HUES48 (cell line): ENCODE measurements at regions not wholly inside any gene's neighbourhood (a gene's known extent, or its start where the extent isn't known, plus 50 kb on each side); places are given as distances from the start of the nearest gene placed in this dataset.

ENCODE experiments used
- H3K27ac ChIP-seq: one replicate; pipeline ENCODE4 v1.7.0; 2013; ENCODE audit warnings: low read depth, low read length, inconsistent platforms
- H3K27me3 ChIP-seq: 2 replicates; pipeline ENCODE4 v1.6.1; 2013; ENCODE audit warnings: mild to moderate bottlenecking, low read length; ENCODE audit not compliant: control insufficient read depth, insufficient read depth
- H3K36me3 ChIP-seq: 2 replicates; pipeline ENCODE4 v1.6.1; 2013; ENCODE audit warnings: low read length; ENCODE audit not compliant: control insufficient read depth, insufficient read depth
- H3K4me1 ChIP-seq: 2 replicates; pipeline ENCODE4 v1.6.1; 2013; ENCODE audit warnings: mild to moderate bottlenecking, low read length; ENCODE audit not compliant: control insufficient read depth, insufficient read depth
- H3K4me3 ChIP-seq: 2 replicates; pipeline ENCODE4 v1.5.1; 2013; ENCODE audit warnings: mild to moderate bottlenecking, low read depth, low read length
- H3K9ac ChIP-seq: 2 replicates; pipeline ENCODE4 v1.6.1; 2013; ENCODE audit warnings: mild to moderate bottlenecking, low read depth, low read length, moderate library complexity
- H3K9me3 ChIP-seq: 2 replicates; pipeline ENCODE4 v1.6.1; 2013; ENCODE audit warnings: low read length; ENCODE audit not compliant: control insufficient read depth, insufficient read depth

DNA sequence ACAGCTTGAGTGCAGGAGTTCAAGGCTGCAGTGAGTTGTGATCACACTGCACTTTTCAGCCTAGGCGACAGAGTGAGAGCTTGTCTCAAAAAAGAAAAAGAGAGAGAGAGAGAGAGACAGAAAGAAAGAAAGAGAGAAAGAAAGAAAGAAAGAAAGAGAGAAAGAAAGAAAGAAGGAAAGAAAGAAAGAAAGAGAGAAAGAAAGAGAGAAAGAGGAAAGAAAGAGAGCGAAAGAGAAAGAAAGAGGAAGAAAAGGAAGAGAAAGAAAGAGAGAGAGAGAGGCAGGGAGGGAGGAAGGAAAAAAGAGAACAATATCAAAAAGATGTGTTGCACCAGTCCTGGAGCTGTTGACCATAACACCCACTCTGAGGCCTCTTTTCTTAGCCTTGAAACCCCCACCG is 89.8 kb upstream of the MBOAT2 start:
- Histone ChIP-seq H3K9ac (no peak overlapping the region), H3K36me3 (no peaks in the 10 kb centered on the region), H3K27ac (no peak overlapping the region), H3K4me3 (no peak overlapping the region), H3K4me1 (peaks cover 6% of the 10 kb centered on the region; the same call in 1 of the 2 replicates), H3K27me3 (no peaks in the 10 kb centered on the region; the same call in 1 of the 2 replicates), H3K9me3 (no peaks in the 10 kb centered on the region)

DNA sequence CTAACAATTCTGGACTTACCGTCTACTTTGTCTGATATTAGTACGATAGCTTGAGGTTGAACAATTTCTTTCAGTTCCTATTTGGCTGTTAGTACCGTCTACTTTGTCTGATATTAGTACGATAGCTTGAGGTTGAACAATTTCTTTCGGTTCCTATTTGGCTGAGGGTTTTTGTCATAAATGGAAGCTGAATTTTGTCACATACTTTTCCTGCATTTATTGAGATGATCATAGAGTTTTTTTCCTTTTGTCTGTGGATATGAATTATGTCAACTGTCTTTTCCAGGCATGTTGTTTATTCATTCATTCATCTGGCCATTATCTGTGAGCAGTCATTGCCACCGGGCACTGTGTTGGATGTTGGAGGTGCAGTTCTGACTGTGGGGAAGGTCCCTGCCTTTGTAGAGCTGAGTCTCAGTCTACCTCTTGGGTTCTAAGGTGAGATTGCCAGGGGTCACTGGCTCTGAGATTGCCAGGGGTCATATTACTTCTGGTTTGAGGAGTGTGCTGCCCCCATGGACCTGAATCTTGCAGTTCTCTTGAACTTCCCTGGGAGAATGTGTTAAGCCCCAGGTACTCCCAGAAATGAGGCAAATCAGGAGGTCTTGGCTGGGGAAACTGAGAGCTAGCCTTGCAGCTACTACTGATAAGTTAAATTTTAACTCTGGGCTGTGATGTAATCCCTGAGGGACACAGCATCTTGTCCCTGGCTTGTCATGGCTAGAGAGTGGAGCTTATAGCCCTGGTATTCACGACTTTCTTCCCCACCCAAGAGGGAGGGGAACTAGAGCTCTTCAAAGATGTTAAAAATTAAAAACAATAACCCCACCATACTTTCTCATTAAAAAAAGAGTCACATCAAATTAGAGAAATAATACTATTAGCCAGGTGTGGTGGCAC is 89.1 kb upstream of the MBOAT2 start:
- no peaks in the 10 kb centered on the region for H3K9me3 ChIP-seq
- H3K27me3 ChIP-seq: no peaks in the 10 kb centered on the region; the same call in 1 of the 2 replicates
- H3K4me3 ChIP-seq: no peak overlapping the region
- no peak overlapping the region for H3K27ac ChIP-seq
- H3K9ac ChIP-seq: no peak overlapping the region
- peaks cover 6% of the 10 kb centered on the region; the same call in 1 of the 2 replicates for H3K4me1 ChIP-seq
- no peaks in the 10 kb centered on the region for H3K36me3 ChIP-seq

DNA sequence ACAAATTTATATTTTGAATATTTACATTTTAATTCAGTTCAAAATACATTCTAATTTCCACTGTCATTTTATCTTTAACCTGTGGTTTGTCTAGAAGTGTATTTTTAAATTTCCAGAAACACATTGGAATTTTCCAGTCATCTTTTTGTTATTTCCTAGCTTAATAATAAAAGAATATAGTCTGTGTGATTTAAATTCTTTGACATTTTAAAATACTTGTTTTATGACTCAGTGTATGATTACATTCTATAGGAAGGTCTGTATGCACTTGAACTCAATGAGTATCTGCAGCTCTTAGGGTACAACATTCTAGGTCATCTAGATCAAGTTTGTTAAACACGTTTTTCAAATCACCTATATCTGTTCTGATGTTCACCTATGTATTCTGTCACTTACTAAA is 88.3 kb upstream of the MBOAT2 start:
- H3K9me3 ChIP-seq: no peaks in the 10 kb centered on the region
- H3K27ac ChIP-seq: no peak overlapping the region
- no peak overlapping the region for H3K4me3 ChIP-seq
- no peaks in the 10 kb centered on the region for H3K36me3 ChIP-seq
- no peaks in the 10 kb centered on the region; the same call in 1 of the 2 replicates for H3K27me3 ChIP-seq
- no peak overlapping the region for H3K9ac ChIP-seq
- H3K4me1 ChIP-seq: peaks cover 10% of the 10 kb centered on the region; the same call in 1 of the 2 replicates

DNA sequence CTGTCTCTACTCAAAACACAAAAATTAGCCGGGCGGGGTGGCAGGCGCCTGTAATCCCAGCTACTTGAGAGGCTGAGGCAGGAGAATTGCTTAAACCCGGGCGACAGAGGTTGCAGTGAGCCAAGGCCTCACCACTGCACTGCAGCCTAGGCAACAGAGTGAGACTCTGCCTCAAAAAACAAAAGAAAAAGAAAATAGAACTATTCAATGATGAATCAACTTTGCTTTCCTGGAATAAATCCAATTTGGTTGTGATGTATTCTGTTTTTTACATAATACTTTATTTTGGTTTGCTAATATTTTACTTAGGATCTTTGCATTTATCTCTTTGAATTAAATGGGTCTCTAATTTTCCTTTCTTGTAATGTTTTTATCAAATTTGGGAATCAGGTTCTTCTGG is 86.3 kb upstream of the MBOAT2 start:
- Histone ChIP-seq H3K9ac (no peak overlapping the region), H3K9me3 (no peaks in the 10 kb centered on the region), H3K36me3 (no peaks in the 10 kb centered on the region), H3K27ac (no peak overlapping the region), H3K27me3 (no peaks in the 10 kb centered on the region), H3K4me3 (no peak overlapping the region), H3K4me1 (peaks cover 7% of the 10 kb centered on the region; the same call in 1 of the 2 replicates)

DNA sequence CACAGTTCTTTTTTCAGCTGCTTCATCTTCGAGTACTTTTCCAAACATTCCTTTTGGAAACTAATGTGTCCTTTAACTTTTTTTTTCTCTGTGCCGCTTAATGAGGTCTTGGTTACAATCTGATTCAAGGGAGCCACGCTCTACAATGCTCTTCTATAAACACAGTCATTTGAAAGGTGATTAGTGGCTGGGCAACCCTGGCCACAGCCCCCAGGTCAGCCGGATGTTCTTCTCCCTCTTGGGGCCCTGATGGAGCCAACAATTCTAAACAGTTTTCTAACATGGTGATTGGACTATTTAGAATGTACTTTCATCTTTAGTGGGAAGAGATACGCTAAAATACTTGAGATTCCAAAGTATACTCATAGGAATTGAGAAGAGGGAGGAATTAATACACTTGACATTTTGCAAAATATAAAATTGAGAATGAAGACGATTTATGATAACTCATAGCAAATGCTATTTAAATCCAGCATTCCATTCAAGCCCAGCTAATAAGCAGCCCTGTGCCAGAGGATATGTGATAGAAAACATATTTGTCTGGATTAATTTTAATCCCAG is 83.7 kb upstream of the MBOAT2 start:
- H3K36me3 ChIP-seq: no peaks in the 10 kb centered on the region
- no peak overlapping the region for H3K27ac ChIP-seq
- H3K27me3 ChIP-seq: no peaks in the 10 kb centered on the region
- no peak overlapping the region for H3K4me3 ChIP-seq
- no peaks in the 10 kb centered on the region; the same call in 1 of the 2 replicates for H3K9me3 ChIP-seq
- peaks cover 7% of the 10 kb centered on the region; the same call in 1 of the 2 replicates for H3K4me1 ChIP-seq
- no peak overlapping the region for H3K9ac ChIP-seq

DNA sequence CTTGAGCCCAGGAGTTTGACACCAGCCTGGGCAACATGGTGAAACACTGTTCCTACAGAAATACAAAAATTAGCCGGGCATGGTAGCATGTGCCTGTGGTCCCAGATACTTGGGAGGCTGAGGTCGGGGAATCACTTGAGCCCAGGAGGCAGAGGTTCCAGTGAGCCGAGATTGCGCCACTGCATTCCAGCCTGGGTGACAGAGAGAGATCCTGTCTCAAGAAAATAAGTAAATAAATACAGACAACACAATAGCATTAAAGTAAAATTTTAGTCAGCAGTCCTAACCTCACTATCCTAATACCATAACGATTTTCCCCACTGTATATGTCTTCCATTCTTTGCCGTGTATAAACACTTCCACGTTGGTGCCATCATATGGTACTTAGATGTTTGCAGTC is 83.0 kb upstream of the MBOAT2 start:
- Histone ChIP-seq H3K4me1 (peaks cover 7% of the 10 kb centered on the region; the same call in 1 of the 2 replicates), H3K27me3 (no peaks in the 10 kb centered on the region), H3K9me3 (peaks cover 4% of the 10 kb centered on the region; the same call in 1 of the 2 replicates), H3K36me3 (no peaks in the 10 kb centered on the region), H3K27ac (no peak overlapping the region), H3K9ac (no peak overlapping the region), H3K4me3 (no peak overlapping the region)

DNA sequence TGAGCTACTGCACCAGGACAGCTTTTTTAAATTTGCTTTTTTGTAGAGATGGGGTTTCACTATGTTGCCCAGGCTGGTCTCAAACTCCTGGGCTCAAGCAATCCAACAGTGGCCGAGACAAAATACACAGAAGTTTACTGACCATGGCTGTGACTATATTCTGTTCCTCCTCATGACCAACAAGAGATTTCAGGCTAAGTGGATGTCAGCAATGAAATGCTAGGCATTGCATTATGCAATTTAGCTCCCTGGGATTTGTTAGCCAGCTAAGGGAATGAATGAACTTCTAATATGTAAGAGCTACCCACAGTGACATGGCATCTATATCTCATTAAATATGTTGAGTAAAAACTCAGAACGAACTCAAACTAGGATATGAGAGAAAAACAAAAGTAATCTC is 81.9 kb upstream of the MBOAT2 start:
- H3K27ac ChIP-seq: no peak overlapping the region
- H3K36me3 ChIP-seq: no peaks in the 10 kb centered on the region
- H3K9me3 ChIP-seq: peaks cover 6% of the 10 kb centered on the region; the same call in 1 of the 2 replicates

DNA sequence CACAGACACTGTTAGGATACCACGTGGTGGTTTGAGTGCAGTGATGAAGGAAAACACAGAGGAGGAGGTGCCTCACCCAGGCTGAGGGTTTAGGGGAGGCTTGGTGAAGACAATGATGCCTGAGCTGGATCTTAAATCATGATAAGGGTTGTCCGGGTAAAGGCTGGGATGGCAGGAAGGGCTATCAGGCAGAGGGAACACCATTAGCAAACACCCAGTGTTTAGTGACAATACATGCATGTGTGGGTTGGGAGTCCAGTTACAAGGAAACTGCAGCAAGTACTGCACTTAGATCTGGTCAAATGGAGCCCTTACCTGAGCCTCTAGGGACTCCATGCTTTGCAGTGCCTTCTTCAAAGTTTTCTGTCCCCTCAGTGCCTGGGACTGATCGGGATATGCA is 79.8 kb upstream of the MBOAT2 start:
- no peak overlapping the region for H3K4me3 ChIP-seq
- H3K27me3 ChIP-seq: no peaks in the 10 kb centered on the region
- H3K36me3 ChIP-seq: no peaks in the 10 kb centered on the region
- H3K27ac ChIP-seq: no peak overlapping the region
- H3K9me3 ChIP-seq: peaks cover 6% of the 10 kb centered on the region; the same call in 1 of the 2 replicates
- H3K4me1 ChIP-seq: peaks cover 7% of the 10 kb centered on the region; the same call in 1 of the 2 replicates
- H3K9ac ChIP-seq: no peak overlapping the region

More for the DNA sequence above, 81.9 kb upstream of the MBOAT2 start:
- H3K27me3 ChIP-seq: no peaks in the 10 kb centered on the region
- H3K4me1 ChIP-seq: peaks cover 7% of the 10 kb centered on the region; the same call in 1 of the 2 replicates
- H3K4me3 ChIP-seq: no peak overlapping the region
- no peak overlapping the region for H3K9ac ChIP-seq

DNA sequence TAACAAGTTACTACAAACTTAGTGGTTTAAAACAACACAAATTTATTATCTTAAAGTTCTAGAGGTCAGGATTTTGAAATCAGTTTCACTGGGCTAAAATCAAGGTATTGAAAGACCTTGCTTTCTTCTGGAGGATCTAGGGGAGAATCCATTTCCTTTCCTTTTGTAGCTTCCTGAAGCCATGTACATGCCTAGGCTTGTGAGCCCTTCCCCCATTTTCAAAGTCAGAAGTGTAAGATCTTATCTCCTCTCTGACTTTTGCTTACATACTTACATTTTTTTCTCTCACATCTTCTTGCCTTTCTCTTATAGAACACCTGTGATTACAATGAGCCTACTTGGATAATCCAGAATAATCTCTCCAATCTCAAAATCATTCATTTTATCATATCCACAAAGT is 78.7 kb upstream of the MBOAT2 start:
- Histone ChIP-seq H3K4me1 (peaks cover 10% of the 10 kb centered on the region; the same call in 1 of the 2 replicates), H3K36me3 (no peaks in the 10 kb centered on the region), H3K27me3 (no peaks in the 10 kb centered on the region), H3K4me3 (no peak overlapping the region), H3K9me3 (peaks cover 6% of the 10 kb centered on the region; the same call in 1 of the 2 replicates), H3K9ac (no peak overlapping the region), H3K27ac (no peak overlapping the region)

DNA sequence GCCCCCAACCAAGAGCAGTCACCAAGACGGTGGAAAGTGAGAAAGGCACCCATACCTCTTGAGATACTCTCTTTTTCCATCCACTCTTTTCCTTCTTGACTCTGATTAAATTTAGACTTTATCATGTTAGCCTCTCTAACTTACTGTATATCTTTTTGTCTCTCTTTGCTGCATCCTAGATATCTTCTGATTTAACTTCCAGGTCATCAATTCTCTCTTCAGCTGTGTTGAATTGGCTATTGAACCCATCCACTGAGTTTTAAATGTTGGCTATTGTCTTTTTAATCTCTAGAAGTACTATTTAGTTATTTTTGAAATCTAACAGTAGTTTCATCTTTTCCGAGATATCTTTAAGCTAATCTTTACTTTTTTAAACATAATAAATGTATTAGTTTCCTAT is 78.3 kb upstream of the MBOAT2 start:
- Histone ChIP-seq H3K27ac (no peak overlapping the region), H3K9me3 (peaks cover 6% of the 10 kb centered on the region; the same call in 1 of the 2 replicates), H3K36me3 (no peaks in the 10 kb centered on the region), H3K4me1 (peaks cover 6% of the 10 kb centered on the region; the same call in 1 of the 2 replicates), H3K4me3 (no peak overlapping the region), H3K27me3 (no peaks in the 10 kb centered on the region), H3K9ac (no peak overlapping the region)

DNA sequence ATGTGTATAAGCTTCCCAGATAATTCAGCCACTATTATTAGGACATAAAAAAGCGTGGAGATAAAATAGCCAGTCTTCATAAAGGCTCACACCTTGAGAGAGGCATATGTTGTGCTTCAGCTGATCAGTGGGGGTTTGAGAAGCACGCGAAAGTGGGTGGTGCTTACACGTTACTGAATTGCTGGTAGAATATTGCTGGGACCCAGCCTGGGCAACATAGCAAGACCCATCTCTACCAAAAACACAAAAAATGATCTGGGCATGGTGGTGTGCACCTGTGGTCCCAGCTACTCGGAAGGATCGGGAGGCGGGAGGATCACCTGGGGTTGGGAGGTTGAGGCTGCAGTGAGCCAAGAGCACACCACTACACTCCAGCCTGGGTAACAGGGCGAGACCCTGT is 74.9 kb upstream of the MBOAT2 start:
- no peak overlapping the region for H3K9ac ChIP-seq
- peaks cover 30% of the 10 kb centered on the region for H3K4me1 ChIP-seq
- no peak overlapping the region for H3K4me3 ChIP-seq
- H3K27ac ChIP-seq: no peak overlapping the region
- H3K36me3 ChIP-seq: no peaks in the 10 kb centered on the region
- H3K27me3 ChIP-seq: peaks cover 8% of the 10 kb centered on the region
- peaks cover 6% of the 10 kb centered on the region; the same call in 1 of the 2 replicates for H3K9me3 ChIP-seq
